Activated gamma-delta T cell (primary cell): ENCODE measurements at regions not wholly inside any gene's neighbourhood (a gene's known extent, or its start where the extent isn't known, plus 50 kb on each side); places are given as distances from the start of the nearest gene placed in this dataset.
"Not testable (repeated sequence)": the region's sequence is repeated elsewhere in the genome, so short reads cannot be mapped to it uniquely, and the experiment has no call there.

Source experiments
- DNase-seq: peaks from one replicate; lab custom pipeline; 2025; lab: John Stamatoyannopoulos, UW

GRCh38 chr16:79977940-79978836 lies 377.7 kb upstream of the MAF start:
- DNase-seq: no peak

- DNase-seq: no peak
Measured at GRCh38 chr16:79973320-79973719, 372.8 kb upstream of the MAF start.

GRCh38 chr16:79972053-79972704 lies 371.6 kb upstream of the MAF start:
- DNase-seq: no peak

- no peak for DNase-seq
Measured at GRCh38 chr16:79971237-79971572, 370.7 kb upstream of the MAF start.

GRCh38 chr16:79970551-79971236 lies 370.2 kb upstream of the MAF start:
- DNase-seq: no peak

GRCh38 chr16:79970087-79970486 lies 369.6 kb upstream of the MAF start:
- DNase-seq: no peak

- DNase-seq: no peak
Measured at GRCh38 chr16:79969458-79969857, 368.9 kb upstream of the MAF start.

- no peak for DNase-seq
Measured at GRCh38 chr16:79966226-79966625, 365.7 kb upstream of the MAF start.

- no peak for DNase-seq
Measured at GRCh38 chr16:79965718-79966117, 365.2 kb upstream of the MAF start.

- DNase-seq: no peak
Measured at GRCh38 chr16:79964104-79964503, 363.6 kb upstream of the MAF start.

GRCh38 chr16:79962962-79963361 lies 362.4 kb upstream of the MAF start:
- no peak for DNase-seq

GRCh38 chr16:79959226-79959625 lies 358.7 kb upstream of the MAF start:
- no peak for DNase-seq

- no peak for DNase-seq
Measured at GRCh38 chr16:79954921-79955705, 354.6 kb upstream of the MAF start.

GRCh38 chr16:79950932-79951719 lies 350.6 kb upstream of the MAF start:
- DNase-seq: no peak

- no peak for DNase-seq
Measured at GRCh38 chr16:79949417-79949816, 348.9 kb upstream of the MAF start.

GRCh38 chr16:79947771-79948170 lies 347.2 kb upstream of the MAF start:
- DNase-seq: no peak

GRCh38 chr16:79946252-79946651 lies 345.7 kb upstream of the MAF start:
- DNase-seq: no peak

GRCh38 chr16:79943736-79944135 lies 343.2 kb upstream of the MAF start:
- no peak for DNase-seq

- no peak for DNase-seq
Measured at GRCh38 chr16:79938575-79938974, 338.0 kb upstream of the MAF start.

- DNase-seq: not testable (repeated sequence)
Measured at GRCh38 chr16:79937671-79938070, 337.1 kb upstream of the MAF start.

GRCh38 chr16:79933603-79934002 lies 333.1 kb upstream of the MAF start:
- no peak for DNase-seq
